SKM-1 treated with dmso at 0.1 percent for 144 hours (cell line): ENCODE measurements at regions not wholly inside any gene's neighbourhood (a gene's known extent, or its start where the extent isn't known, plus 50 kb on each side); places are given as distances from the start of the nearest gene placed in this dataset.
"Not testable (repeated sequence)": the region's sequence is repeated elsewhere in the genome, so short reads cannot be mapped to it uniquely, and the experiment has no call there.

Source experiments
- DNase-seq: peaks from one replicate; lab custom pipeline; 2025; ENCODE audit not compliant: unreplicated experiment; lab: John Stamatoyannopoulos, UW

- no peak for DNase-seq
These were observed 122.8 kb upstream of the IVNS1ABP start for GRCh38 chr1:185439727-185440415.

- DNase-seq, result no peak
These were observed 121.9 kb upstream of the IVNS1ABP start for GRCh38 chr1:185438936-185439335.

GRCh38 chr1:185435696-185436379 lies 118.8 kb upstream of the IVNS1ABP start:
- no peak for DNase-seq

- no peak for DNase-seq
These were observed 117.7 kb upstream of the IVNS1ABP start for GRCh38 chr1:185434721-185435120.

- DNase-seq, result peak; percentile 36
These were observed 116.6 kb upstream of the IVNS1ABP start for GRCh38 chr1:185433667-185434066.

- DNase-seq, result no peak
These were observed 115.9 kb upstream of the IVNS1ABP start for GRCh38 chr1:185432948-185433347.

GRCh38 chr1:185431612-185432011 lies 114.6 kb upstream of the IVNS1ABP start:
- no peak for DNase-seq

- DNase-seq, result not testable (repeated sequence)
These were observed 112.6 kb upstream of the IVNS1ABP start for GRCh38 chr1:185429668-185430067.

- no peak for DNase-seq
These were observed 110.7 kb upstream of the IVNS1ABP start for GRCh38 chr1:185427776-185428175.

- no peak for DNase-seq
These were observed 110.2 kb upstream of the IVNS1ABP start for GRCh38 chr1:185427264-185427663.

GRCh38 chr1:185426848-185427247 lies 109.8 kb upstream of the IVNS1ABP start:
- DNase-seq, result no peak

- DNase-seq, result no peak
These were observed 108.1 kb upstream of the IVNS1ABP start for GRCh38 chr1:185425163-185425562.

GRCh38 chr1:185421485-185422107 lies 104.6 kb upstream of the IVNS1ABP start:
- no peak for DNase-seq

GRCh38 chr1:185420588-185421081 lies 103.6 kb upstream of the IVNS1ABP start:
- peak; percentile 92 for DNase-seq

GRCh38 chr1:185419718-185420117 lies 102.7 kb upstream of the IVNS1ABP start:
- DNase-seq, result no peak

- no peak for DNase-seq
These were observed 101.4 kb upstream of the IVNS1ABP start for GRCh38 chr1:185418472-185418871.

GRCh38 chr1:185412385-185413087 lies 95.5 kb upstream of the IVNS1ABP start:
- no peak for DNase-seq

GRCh38 chr1:185409763-185410528 lies 92.9 kb upstream of the IVNS1ABP start:
- DNase-seq, result no peak

- no peak for DNase-seq
These were observed 92.3 kb upstream of the IVNS1ABP start for GRCh38 chr1:185409345-185409744.

- no peak for DNase-seq
These were observed 91.7 kb upstream of the IVNS1ABP start for GRCh38 chr1:185408700-185409270.
